AG04449 (cell line): ENCODE measurements at regions not wholly inside any gene's neighbourhood (a gene's known extent, or its start where the extent isn't known, plus 50 kb on each side); places are given as distances from the start of the nearest gene placed in this dataset.
"Not testable (repeated sequence)": the region's sequence is repeated elsewhere in the genome, so short reads cannot be mapped to it uniquely, and the experiment has no call there.

Experiments
- CTCF ChIA-PET: fragments of 350-600 bp; formaldehyde crosslinking; extraction: SDS; loops from one replicate; lab custom pipeline; 2021; ENCODE audit warnings: antibody characterized with exemption; lab: Yijun Ruan, JAX
- POLR2A ChIA-PET: fragments of 400-600, 350-600 bp; formaldehyde crosslinking; extraction: SDS; loops from one replicate; lab custom pipeline; 2020; ENCODE audit warnings: antibody characterized with exemption, inconsistent platforms; lab: Yijun Ruan, JAX
- DNase-seq: peaks from one replicate; pipeline ENCODE4 v3.0.0-alpha.2; 2010; ENCODE audit warnings: low read depth, low spot score
- H3K4me3 ChIP-seq: 2 replicates; pipeline ENCODE4 v1.5.1; 2011; ENCODE audit warnings: low read depth, mild to moderate bottlenecking, control low read depth, low read length
- TF ChIP-seq, protein P1 (sequence below): IDR thresholded peaks from one replicate; pipeline ENCODE4 v1.5.1; 2011; ENCODE audit warnings: mild to moderate bottlenecking, moderate library complexity, low read length, control low read depth, inconsistent platforms; ENCODE audit not compliant: insufficient read depth; ENCODE audit errors: missing control alignments

DNA sequence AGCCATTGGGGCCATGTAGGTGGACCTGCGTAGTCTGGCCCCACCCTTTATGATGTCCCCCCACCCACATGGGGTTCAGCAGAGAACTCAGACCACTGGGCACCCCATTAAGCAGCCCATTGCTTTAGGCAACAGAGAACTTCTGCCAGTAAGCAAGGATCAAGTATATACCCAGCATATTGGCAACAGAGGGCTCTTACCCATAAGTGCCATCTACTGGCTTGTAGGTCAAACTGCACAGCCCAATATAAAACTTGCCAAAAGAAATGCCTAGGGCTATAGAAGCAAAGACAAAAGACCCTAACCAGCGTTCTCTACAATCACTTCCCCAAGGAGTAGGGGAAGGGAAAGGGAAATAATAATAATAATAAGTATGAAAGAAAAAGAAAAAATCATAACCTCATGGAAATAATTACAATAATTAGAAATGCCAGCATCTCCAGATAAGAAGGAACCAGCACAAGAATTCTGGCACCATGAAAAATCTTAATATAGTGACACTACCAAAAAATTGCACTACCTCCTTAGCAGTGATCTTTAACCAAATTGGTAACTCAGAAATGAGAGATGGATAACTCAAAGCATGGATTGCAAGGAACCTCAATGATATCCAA, 1090.7 kb downstream of the FAT4 start:
- ChIA-PET CTCF (interaction anchor here (1.2 kb wide), 1 partner anchor 1092 kb away, joined by 3 read pairs; no protein-coding TSS in a partner anchor), POLR2A (no interaction called here)
- no peak for DNase-seq
- TF ChIP-seq, protein P1, sequence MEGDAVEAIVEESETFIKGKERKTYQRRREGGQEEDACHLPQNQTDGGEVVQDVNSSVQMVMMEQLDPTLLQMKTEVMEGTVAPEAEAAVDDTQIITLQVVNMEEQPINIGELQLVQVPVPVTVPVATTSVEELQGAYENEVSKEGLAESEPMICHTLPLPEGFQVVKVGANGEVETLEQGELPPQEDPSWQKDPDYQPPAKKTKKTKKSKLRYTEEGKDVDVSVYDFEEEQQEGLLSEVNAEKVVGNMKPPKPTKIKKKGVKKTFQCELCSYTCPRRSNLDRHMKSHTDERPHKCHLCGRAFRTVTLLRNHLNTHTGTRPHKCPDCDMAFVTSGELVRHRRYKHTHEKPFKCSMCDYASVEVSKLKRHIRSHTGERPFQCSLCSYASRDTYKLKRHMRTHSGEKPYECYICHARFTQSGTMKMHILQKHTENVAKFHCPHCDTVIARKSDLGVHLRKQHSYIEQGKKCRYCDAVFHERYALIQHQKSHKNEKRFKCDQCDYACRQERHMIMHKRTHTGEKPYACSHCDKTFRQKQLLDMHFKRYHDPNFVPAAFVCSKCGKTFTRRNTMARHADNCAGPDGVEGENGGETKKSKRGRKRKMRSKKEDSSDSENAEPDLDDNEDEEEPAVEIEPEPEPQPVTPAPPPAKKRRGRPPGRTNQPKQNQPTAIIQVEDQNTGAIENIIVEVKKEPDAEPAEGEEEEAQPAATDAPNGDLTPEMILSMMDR: peak; percentile 39
- no peak overlapping the region for H3K4me3 ChIP-seq

DNA sequence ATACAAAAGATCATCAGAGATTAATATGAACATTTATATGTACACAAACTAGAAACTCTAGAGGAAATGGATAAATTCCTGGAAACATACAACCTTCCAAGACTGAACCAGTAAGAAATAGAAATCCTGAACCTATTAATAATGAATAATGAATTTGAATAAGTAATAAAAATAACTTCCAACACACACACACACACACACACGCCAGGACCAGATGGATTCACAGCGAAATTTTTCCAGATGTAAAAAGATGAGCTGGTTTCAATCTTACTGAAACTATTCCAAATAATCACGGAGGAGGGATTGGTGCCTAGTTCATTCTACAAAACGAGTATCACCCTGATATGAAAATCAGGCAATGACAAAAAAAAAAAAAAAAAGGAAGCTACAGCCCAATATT, 1095.0 kb downstream of the FAT4 start:
- TF ChIP-seq, protein P1: no peak
- CTCF ChIA-PET: no interaction called here
- H3K4me3 ChIP-seq: no peak overlapping the region
- DNase-seq: no peak
- POLR2A ChIA-PET: no interaction called here

DNA sequence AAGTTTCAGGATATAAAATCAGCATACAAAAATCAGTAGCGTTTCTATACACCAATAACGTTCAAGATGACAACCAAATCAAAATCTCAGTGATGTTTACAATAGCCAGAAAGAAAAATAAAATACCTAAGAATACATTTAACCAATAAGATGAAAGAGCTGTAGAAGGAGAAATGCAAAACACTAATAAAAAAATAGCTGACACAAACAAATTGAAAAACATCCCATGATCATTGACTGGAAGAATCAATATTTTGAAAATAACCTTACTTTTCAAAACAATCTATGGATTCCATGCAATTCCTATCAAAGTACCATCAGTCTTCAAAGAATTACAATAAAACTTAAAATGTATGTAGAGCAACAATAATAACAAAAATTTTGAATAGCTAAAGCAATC, 1096.3 kb downstream of the FAT4 start:
- POLR2A ChIA-PET: interaction anchor here (0.6 kb wide), 1 partner anchor 304 kb away, joined by 3 read pairs; no protein-coding TSS in a partner anchor
- TF ChIP-seq, protein P1: no peak
- no peak for DNase-seq
- no peak overlapping the region for H3K4me3 ChIP-seq
- CTCF ChIA-PET: no interaction called here

DNA sequence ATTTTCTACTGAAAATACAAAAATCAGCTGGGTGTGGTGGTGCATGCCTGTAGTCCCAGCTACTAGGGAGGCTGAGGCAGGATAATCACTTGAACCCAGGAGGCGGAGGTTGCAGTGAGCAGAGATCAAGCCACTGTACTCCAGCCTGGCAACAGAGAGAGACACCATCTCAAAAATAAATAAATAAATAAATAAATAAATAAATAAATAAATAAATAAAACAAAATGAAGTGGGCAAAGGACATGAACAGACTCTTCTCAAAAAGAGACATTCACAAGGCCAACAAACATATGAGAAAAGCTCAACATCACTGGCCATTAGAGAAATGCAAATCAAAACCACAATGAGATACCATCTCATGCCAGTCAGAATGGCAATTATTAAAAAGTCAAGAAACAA, 1097.6 kb downstream of the FAT4 start:
- H3K4me3 ChIP-seq, DNase-seq, CTCF ChIA-PET, POLR2A ChIA-PET: not testable (repeated sequence)

- DNase-seq: no peak
- ChIA-PET CTCF (no interaction called here), POLR2A (no interaction called here)
- TF ChIP-seq, protein P1: no peak
- H3K4me3 ChIP-seq: no peak overlapping the region
Observed at GRCh38 chr4:126414741-126415140, 1100.0 kb downstream of the FAT4 start.

GRCh38 chr4:126419266-126419665, 1104.5 kb downstream of the FAT4 start:
- TF ChIP-seq, protein P1: no peak
- H3K4me3 ChIP-seq: no peak overlapping the region
- POLR2A ChIA-PET: no interaction called here
- CTCF ChIA-PET: no interaction called here
- no peak for DNase-seq

DNA sequence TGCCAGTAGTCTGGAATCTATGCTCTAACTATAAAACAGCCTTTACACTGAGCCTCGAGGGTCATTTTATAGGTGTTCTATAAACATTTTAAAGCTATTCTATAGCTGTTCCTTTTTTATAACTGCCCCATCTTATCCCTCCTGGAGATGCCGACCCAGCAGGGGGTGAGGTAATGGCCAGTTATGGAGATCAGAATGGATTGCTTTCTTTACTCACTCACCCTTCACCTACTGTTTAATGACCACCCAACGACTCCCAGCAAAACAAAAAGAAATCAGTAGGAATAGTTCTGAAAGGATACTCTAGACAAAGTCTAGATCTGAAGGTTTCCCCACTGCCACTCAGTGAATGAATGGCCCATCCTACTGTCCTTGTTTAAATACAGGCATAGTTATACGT, 1113.1 kb downstream of the FAT4 start:
- DNase-seq: no peak
- ChIA-PET POLR2A (no interaction called here), CTCF (no interaction called here)
- H3K4me3 ChIP-seq: no peak overlapping the region
- TF ChIP-seq, protein P1: no peak
